GM23338 (cell line): ENCODE measurements at regions not wholly inside any gene's neighbourhood (a gene's known extent, or its start where the extent isn't known, plus 50 kb on each side); places are given as distances from the start of the nearest gene placed in this dataset.

Experiments
- ATAC-seq: fragments of 200-7000 bp; cut with Tn5 transposase; 3 replicates; pipeline ENCODE4 v1.9.1; 2020
- DNase-seq: peaks from one replicate; pipeline ENCODE4 v3.0.0-alpha.2; 2015; ENCODE audit warnings: low spot score
- H2AFZ ChIP-seq: fragments of 200-600 bp; sonication (generic); 2 replicates; pipeline ENCODE4 v1.8.0; 2016; ENCODE audit warnings: antibody characterized with exemption, mild to moderate bottlenecking, moderate library complexity
- H3F3A ChIP-seq: fragments of 200-600 bp; sonication (generic); replicated peaks from 2 replicates; pipeline ENCODE4 v1.8.0; 2017; ENCODE audit warnings: antibody characterized with exemption, mixed run types, low read depth
- H3K27ac ChIP-seq: fragments of 200-600 bp; sonication (generic); 2 replicates; pipeline ENCODE4 v1.6.1; 2016; ENCODE audit warnings: low read depth
- H3K27me3 ChIP-seq: fragments of 200-600 bp; sonication (generic); 2 replicates; pipeline ENCODE4 v1.8.0; 2016; ENCODE audit warnings: mild to moderate bottlenecking, mixed run types, moderate library complexity; ENCODE audit not compliant: insufficient read depth
- H3K36me3 ChIP-seq: fragments of 200-600 bp; sonication (generic); 2 replicates; pipeline ENCODE4 v1.8.0; 2016; ENCODE audit warnings: mild to moderate bottlenecking; ENCODE audit not compliant: insufficient read depth
- H3K4me1 ChIP-seq: fragments of 200-600 bp; sonication (generic); 2 replicates; pipeline ENCODE4 v1.8.0; 2016; ENCODE audit warnings: mild to moderate bottlenecking, moderate library complexity; ENCODE audit not compliant: insufficient read depth
- H3K4me2 ChIP-seq: fragments of 200-600 bp; sonication (generic); 2 replicates; pipeline ENCODE4 v1.7.1; 2017; ENCODE audit warnings: mixed run types
- H3K4me3 ChIP-seq: fragments of 200-600 bp; sonication (generic); 2 replicates; pipeline ENCODE4 v1.6.1; 2016; ENCODE audit warnings: mixed run types
- H3K79me2 ChIP-seq: fragments of 200-600 bp; sonication (generic); replicated peaks from 2 replicates; pipeline ENCODE4 v1.8.0; 2017; ENCODE audit warnings: mild to moderate bottlenecking; ENCODE audit not compliant: insufficient read depth
- H3K9me2 ChIP-seq: fragments of 200-600 bp; sonication (generic); 2 replicates; pipeline ENCODE4 v1.8.0; 2017; ENCODE audit not compliant: insufficient read depth
- H4K20me1 ChIP-seq: fragments of 200-600 bp; sonication (generic); replicated peaks from 2 replicates; pipeline ENCODE4 v1.8.0; 2017; ENCODE audit warnings: mild to moderate bottlenecking; ENCODE audit not compliant: insufficient read depth
- H3K27ac Mint-ChIP-seq: 2 replicates; pipeline ENCODE4 v1.8.0; 2020; ENCODE audit warnings: inconsistent platforms, mild to moderate bottlenecking, moderate library complexity, mixed read lengths
- H3K27me3 Mint-ChIP-seq: 3 replicates; pipeline ENCODE4 v1.8.0; 2022; ENCODE audit warnings: low read depth, mild to moderate bottlenecking, moderate library complexity, mixed read lengths, inconsistent platforms; ENCODE audit not compliant: insufficient read depth, poor library complexity
- H3K36me3 Mint-ChIP-seq: 3 replicates; pipeline ENCODE4 v1.8.0; 2021; ENCODE audit warnings: low read depth, mild to moderate bottlenecking, inconsistent platforms, moderate library complexity, mixed read lengths
- H3K4me1 Mint-ChIP-seq: 3 replicates; pipeline ENCODE4 v1.8.0; 2020; ENCODE audit warnings: mild to moderate bottlenecking, inconsistent platforms, mixed read lengths
- H3K4me3 Mint-ChIP-seq: 3 replicates; pipeline ENCODE4 v1.8.0; 2021; ENCODE audit warnings: moderate library complexity, mild to moderate bottlenecking, inconsistent platforms, mixed read lengths
- H3K9me3 Mint-ChIP-seq: 3 replicates; pipeline ENCODE4 v1.8.0; 2020; ENCODE audit warnings: moderate library complexity, mild to moderate bottlenecking, inconsistent platforms, mixed read lengths
- CREB1 ChIP-seq: fragments of 250-450 bp; sonication (Bioruptor Pico); IDR thresholded peaks from 2 replicates; pipeline ENCODE4 v1.5.0; 2020; ENCODE audit warnings: low read depth, mild to moderate bottlenecking, moderate library complexity
- ETS1 ChIP-seq: IDR thresholded peaks from 2 replicates; pipeline ENCODE4 v1.6.1; 2016; ENCODE audit warnings: antibody characterized with exemption
- JUNB ChIP-seq: IDR thresholded peaks from one replicate; pipeline ENCODE4 v1.6.1; 2016; ENCODE audit warnings: antibody characterized with exemption; ENCODE audit not compliant: unreplicated experiment
- NANOG ChIP-seq: IDR thresholded peaks from 2 replicates; pipeline ENCODE4 v1.6.1; 2016; ENCODE audit warnings: antibody characterized with exemption, borderline replicate concordance
- POLR2AphosphoS5 ChIP-seq: IDR thresholded peaks from 2 replicates; pipeline ENCODE4 v1.6.1; 2016; ENCODE audit warnings: antibody characterized with exemption, low read depth
- REST ChIP-seq: IDR thresholded peaks from one replicate; pipeline ENCODE4 v1.6.1; 2018; ENCODE audit warnings: antibody characterized with exemption; ENCODE audit not compliant: unreplicated experiment
- ZNF114 ChIP-seq: fragments of 250-450 bp; sonication (Bioruptor Pico); IDR thresholded peaks from 2 replicates; pipeline ENCODE4 v1.5.0; 2020; ENCODE audit warnings: mild to moderate bottlenecking, moderate library complexity

GRCh38 chr2:128605931-128606330 lies 287.3 kb upstream of the HS6ST1 start:
- no peak overlapping the region for H3K4me3 Mint-ChIP-seq
- H3K4me1 Mint-ChIP-seq = peaks cover 4% of the 10 kb centered on the region; the same call in 2 of the 3 replicates
- no peaks in the 10 kb centered on the region for H3K9me3 Mint-ChIP-seq
- ATAC-seq = no peak
- Histone ChIP-seq H4K20me1 (no peaks in the 10 kb centered on the region), H3K4me1 (peaks cover 8% of the 10 kb centered on the region), H3K27ac (no peak overlapping the region), H3K4me3 (no peak overlapping the region), H3K27me3 (no peaks in the 10 kb centered on the region), H2AFZ (peak overlapping the region; percentile 59), H3K4me2 (no peak overlapping the region), H3K79me2 (no peaks in the 10 kb centered on the region), H3K9me2 (no peaks in the 10 kb centered on the region), H3K36me3 (no peaks in the 10 kb centered on the region), H3F3A (no peaks in the 10 kb centered on the region)
- peaks cover 8% of the 10 kb centered on the region for H3K27me3 Mint-ChIP-seq
- TF ChIP-seq REST (no peak), POLR2AphosphoS5 (no peak), ZNF114 (CRISPR knock-in tag) (no peak), NANOG (no peak), JUNB (no peak), CREB1 (CRISPR knock-in tag) (no peak), ETS1 (no peak)
- DNase-seq = no peak
- H3K36me3 Mint-ChIP-seq = no peaks in the 10 kb centered on the region
- no peak overlapping the region for H3K27ac Mint-ChIP-seq

DNA sequence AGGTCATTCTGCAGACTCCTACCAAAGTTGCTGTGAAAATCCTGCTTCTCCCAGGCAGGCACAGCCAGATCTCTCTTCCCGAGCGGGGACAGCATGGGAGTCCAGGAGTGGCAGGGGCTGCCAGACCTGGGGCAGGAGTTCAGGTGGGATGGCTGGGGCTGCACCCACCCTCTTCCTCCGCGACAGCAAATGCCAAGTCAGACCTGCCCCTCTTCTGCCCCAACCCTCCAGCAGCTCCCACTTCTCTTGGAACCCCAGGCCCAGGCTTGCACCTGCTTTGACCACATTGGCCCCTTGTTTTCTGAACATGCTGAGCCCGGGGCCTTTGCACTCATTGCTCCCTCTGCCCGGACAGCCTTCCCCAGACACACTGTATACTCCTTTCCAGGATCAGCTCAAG lies 288.2 kb upstream of the HS6ST1 start:
- Histone ChIP-seq H3F3A (no peaks in the 10 kb centered on the region), H3K4me3 (no peak overlapping the region), H4K20me1 (no peaks in the 10 kb centered on the region), H3K27ac (no peak overlapping the region), H3K4me1 (peaks cover 8% of the 10 kb centered on the region), H3K27me3 (no peaks in the 10 kb centered on the region), H3K36me3 (no peaks in the 10 kb centered on the region), H3K9me2 (no peaks in the 10 kb centered on the region), H3K79me2 (no peaks in the 10 kb centered on the region), H2AFZ (no peak overlapping the region), H3K4me2 (no peak overlapping the region)
- Mint-ChIP-seq H3K9me3 (no peaks in the 10 kb centered on the region), H3K4me1 (peaks cover 4% of the 10 kb centered on the region; the same call in 2 of the 3 replicates), H3K27me3 (peaks cover 8% of the 10 kb centered on the region), H3K27ac (no peak overlapping the region), H3K4me3 (no peak overlapping the region), H3K36me3 (no peaks in the 10 kb centered on the region)
- no peak for ATAC-seq
- TF ChIP-seq POLR2AphosphoS5 (no peak), ETS1 (no peak), JUNB (no peak)
- DNase-seq = no peak
